GM12873 (cell line): ENCODE measurements at regions not wholly inside any gene's neighbourhood (a gene's known extent, or its start where the extent isn't known, plus 50 kb on each side); places are given as distances from the start of the nearest gene placed in this dataset.

Experiments
- TF ChIP-seq, protein P1 (sequence below): IDR thresholded peaks from 2 replicates; pipeline ENCODE4 v1.5.1; 2012; ENCODE audit warnings: low read depth, mild to moderate bottlenecking, moderate library complexity, low read length, control low read depth; ENCODE audit not compliant: insufficient read depth; ENCODE audit errors: missing control alignments

- TF ChIP-seq, protein P1, sequence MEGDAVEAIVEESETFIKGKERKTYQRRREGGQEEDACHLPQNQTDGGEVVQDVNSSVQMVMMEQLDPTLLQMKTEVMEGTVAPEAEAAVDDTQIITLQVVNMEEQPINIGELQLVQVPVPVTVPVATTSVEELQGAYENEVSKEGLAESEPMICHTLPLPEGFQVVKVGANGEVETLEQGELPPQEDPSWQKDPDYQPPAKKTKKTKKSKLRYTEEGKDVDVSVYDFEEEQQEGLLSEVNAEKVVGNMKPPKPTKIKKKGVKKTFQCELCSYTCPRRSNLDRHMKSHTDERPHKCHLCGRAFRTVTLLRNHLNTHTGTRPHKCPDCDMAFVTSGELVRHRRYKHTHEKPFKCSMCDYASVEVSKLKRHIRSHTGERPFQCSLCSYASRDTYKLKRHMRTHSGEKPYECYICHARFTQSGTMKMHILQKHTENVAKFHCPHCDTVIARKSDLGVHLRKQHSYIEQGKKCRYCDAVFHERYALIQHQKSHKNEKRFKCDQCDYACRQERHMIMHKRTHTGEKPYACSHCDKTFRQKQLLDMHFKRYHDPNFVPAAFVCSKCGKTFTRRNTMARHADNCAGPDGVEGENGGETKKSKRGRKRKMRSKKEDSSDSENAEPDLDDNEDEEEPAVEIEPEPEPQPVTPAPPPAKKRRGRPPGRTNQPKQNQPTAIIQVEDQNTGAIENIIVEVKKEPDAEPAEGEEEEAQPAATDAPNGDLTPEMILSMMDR, result no peak
Observed at GRCh38 chr16:72434159-72434558, 262.2 kb upstream of the PMFBP1 start.

DNA sequence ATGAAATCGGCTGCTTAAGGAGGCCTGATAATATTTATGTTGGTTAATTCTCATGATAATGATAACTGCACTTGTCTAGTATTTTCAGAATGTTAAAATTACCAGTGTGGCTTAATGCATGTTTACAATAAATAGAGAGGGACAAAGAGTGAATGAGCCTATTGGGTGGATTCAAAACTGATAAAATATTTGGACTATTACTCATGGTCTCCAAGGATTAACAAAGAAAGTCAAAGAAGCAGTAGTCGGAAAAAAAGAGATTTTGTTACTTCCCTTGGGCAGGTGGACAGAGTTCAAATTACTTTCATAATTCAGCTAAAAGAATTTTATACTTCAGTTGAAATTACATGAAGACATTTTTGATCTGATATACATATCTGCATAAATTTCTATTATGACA, 258.2 kb upstream of the PMFBP1 start:
- TF ChIP-seq, protein P1, result no peak

GRCh38 chr16:72429671-72430081, 257.7 kb upstream of the PMFBP1 start:
- TF ChIP-seq, protein P1, result no peak

DNA sequence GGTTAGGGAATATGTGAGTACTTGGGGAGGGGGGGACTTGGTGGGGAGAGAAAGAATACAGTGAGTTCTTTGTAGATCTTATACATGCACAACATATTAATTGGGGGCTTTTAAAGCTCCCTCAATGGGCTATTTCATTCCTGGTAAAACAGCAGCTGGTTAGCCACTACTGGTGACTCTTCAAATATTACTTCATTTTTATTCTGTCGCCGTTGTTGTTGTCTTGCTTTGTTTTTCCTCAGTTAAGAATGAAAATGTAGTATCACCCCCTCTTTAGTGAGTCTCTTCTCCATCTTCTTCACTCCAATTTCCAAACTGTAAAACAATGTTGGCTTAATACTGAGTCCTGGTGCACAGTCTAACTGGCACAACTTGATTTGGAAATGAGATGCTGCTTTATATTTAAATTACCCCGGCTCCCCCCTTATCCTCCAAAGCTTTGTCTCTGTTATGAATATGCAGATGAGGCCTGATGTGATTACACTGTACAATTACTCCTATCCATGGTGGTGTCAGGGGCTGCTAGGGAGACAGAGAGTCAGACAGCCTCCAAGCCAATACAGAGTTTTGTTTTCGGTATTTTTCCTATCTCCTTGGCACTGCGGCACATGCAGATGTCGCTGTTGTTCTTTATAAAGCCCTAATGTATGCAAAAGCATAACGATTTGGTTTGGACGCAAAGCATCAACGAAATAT, 256.9 kb upstream of the PMFBP1 start:
- TF ChIP-seq, protein P1, result no peak

- TF ChIP-seq, protein P1, result no peak
Observed at GRCh38 chr16:72427783-72428331, 255.9 kb upstream of the PMFBP1 start.

GRCh38 chr16:72427051-72427782, 255.3 kb upstream of the PMFBP1 start:
- TF ChIP-seq, protein P1, result no peak

GRCh38 chr16:72426386-72426785, 254.4 kb upstream of the PMFBP1 start:
- TF ChIP-seq, protein P1, result no peak
